Kidney (tissue), 13 donors: ENCODE measurements at regions not wholly inside any gene's neighbourhood (a gene's known extent, or its start where the extent isn't known, plus 50 kb on each side); places are given as distances from the start of the nearest gene placed in this dataset.

Experiments
- DNase-seq, 5 donors: peaks; one replicate each; pipeline ENCODE4 v3.0.0-alpha.2; 2013 to 2020
- FAIRE-seq: peaks from 2 replicates; lab custom pipeline; 2012; peaks lifted over from hg19 to GRCh38; lab: Jason Lieb, UNC
- H3K27ac ChIP-seq, 2 donors: one replicate each; pipeline ENCODE4 v1.7.0; 2013; ENCODE audit warnings: low read depth in 2 of 2, low read length in 2 of 2, inconsistent platforms in 1 of 2
- H3K27me3 ChIP-seq: one replicate; pipeline ENCODE4 v1.7.1; 2013; ENCODE audit warnings: low read length, inconsistent platforms; ENCODE audit not compliant: control insufficient read depth, insufficient read depth
- H3K36me3 ChIP-seq, 3 donors: one replicate each; pipeline versions ENCODE4 v1.7.0 to v1.7.1; 2013; ENCODE audit warnings: low read length in 3 of 3, control low read depth in 1 of 3, inconsistent platforms in 1 of 3; ENCODE audit not compliant: insufficient read depth in 3 of 3, control insufficient read depth in 2 of 3
- H3K4me1 ChIP-seq, 3 donors: one replicate each; pipeline versions ENCODE4 v1.7.0 to v1.7.1; 2013; ENCODE audit warnings: low read length in 3 of 3, inconsistent platforms in 1 of 3, low read depth in 1 of 3; ENCODE audit not compliant: control insufficient read depth in 2 of 3, insufficient read depth in 2 of 3
- H3K4me3 ChIP-seq, 3 donors: one replicate each; pipeline versions ENCODE4 v1.7.0 to v1.8.1; 2013; ENCODE audit warnings: low read length in 3 of 3, control low read depth in 1 of 3, inconsistent platforms in 1 of 3
- H3K9ac ChIP-seq, 3 donors: one replicate each; pipeline versions ENCODE4 v1.7.0 to v1.7.1; 2013; ENCODE audit warnings: low read length in 3 of 3, control low read depth in 1 of 3, inconsistent platforms in 1 of 3
- H3K9me3 ChIP-seq, 3 donors: one replicate each; pipeline versions ENCODE4 v1.7.0 to v1.7.1; 2013; ENCODE audit warnings: low read length in 3 of 3, control low read depth in 1 of 3, inconsistent platforms in 1 of 3; ENCODE audit not compliant: control insufficient read depth in 2 of 3, insufficient read depth in 1 of 3
- CTCF ChIP-seq: IDR thresholded peaks from 3 replicates; pipeline ENCODE4 v1.5.1; 2012; ENCODE audit warnings: mild to moderate bottlenecking, moderate library complexity, borderline replicate concordance; ENCODE audit not compliant: insufficient read depth; ENCODE audit errors: extremely low read depth
- intact Hi-C: fragments of 100-400 bp; cut with DNase I; formaldehyde crosslinking; loops from one replicate; pipeline ENCODE4 v1.11.1; 2022
- donor health status: control.
- donor health status: control.
- donor health status: control.
- donor health status: control.
- donor health status: control.
- donor health status: DM: yes; HTN: yes; CAD: no.
- donor health status: Normal renal cell carcinoma (clear cell type).

DNA sequence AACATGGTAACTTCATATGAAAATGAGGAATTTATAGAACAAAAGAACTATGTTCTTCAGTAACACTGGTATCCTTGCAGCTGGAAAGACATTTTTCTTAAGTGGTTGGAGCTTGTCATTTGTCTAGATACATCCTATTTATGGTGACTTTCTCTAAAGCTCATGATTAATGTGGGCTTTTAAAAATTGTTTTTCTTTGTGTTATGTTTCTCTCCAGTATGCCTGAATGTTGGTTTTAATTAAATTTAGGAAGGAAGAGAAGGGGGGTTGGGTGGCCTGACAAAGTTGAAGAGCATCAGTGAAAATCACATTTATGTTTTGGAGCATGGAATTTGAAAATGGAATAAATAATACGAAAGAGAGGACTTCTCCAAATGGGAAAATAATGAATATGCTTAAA lies 457.1 kb upstream of the ETAA1 start:
- intact Hi-C loops = no loop called here
- Histone ChIP-seq H3K27me3 (no peaks in the 10 kb centered on the region), H3K4me3 (no peak overlapping the region), H3K27ac (no peak overlapping the region), H3K9ac (no peak overlapping the region), H3K4me1 (no peaks in the 10 kb centered on the region), H3K9me3 (no peaks in the 10 kb centered on the region), H3K36me3 (no peaks in the 10 kb centered on the region)
- FAIRE-seq (no peak), DNase-seq (peak in 2 of 5 donors; percentile 57 to 71)
- TF ChIP-seq CTCF = no peak

- Histone ChIP-seq H3K4me3 (no peak overlapping the region), H3K4me1 (no peaks in the 10 kb centered on the region), H3K9me3 (no peaks in the 10 kb centered on the region), H3K9ac (no peak overlapping the region), H3K27me3 (no peaks in the 10 kb centered on the region), H3K27ac (no peak overlapping the region), H3K36me3 (no peaks in the 10 kb centered on the region)
- intact Hi-C loops = no loop called here
- no peak for TF ChIP-seq CTCF
- no peak for FAIRE-seq
- DNase-seq = no peak
Measured at GRCh38 chr2:66948234-66948633, 448.9 kb upstream of the ETAA1 start.

DNA sequence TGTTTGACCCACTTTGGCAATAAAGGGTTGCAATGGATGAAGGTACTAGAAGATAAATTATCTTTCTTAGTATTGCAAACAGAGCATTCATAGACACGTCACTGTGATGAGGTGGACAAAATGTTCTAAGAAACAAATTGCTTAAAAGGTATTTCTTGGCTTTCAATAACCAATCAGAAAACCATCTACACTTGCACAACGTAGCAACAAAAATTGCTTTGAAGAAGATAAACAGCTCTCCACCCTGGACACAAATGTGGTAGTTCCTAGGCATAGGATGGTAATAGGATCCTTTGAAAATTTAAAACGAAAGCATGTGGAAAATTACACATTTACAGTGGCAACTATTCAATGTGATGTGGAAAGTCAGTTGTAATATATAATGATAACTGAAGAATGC lies 439.9 kb upstream of the ETAA1 start:
- Histone ChIP-seq H3K36me3 (no peaks in the 10 kb centered on the region), H3K9ac (no peak overlapping the region), H3K27me3 (no peaks in the 10 kb centered on the region), H3K9me3 (no peaks in the 10 kb centered on the region), H3K4me1 (no peaks in the 10 kb centered on the region), H3K4me3 (no peak overlapping the region), H3K27ac (no peak overlapping the region)
- FAIRE-seq = no peak
- no peak for DNase-seq
- no peak for TF ChIP-seq CTCF
- intact Hi-C loops = no loop called here

DNA sequence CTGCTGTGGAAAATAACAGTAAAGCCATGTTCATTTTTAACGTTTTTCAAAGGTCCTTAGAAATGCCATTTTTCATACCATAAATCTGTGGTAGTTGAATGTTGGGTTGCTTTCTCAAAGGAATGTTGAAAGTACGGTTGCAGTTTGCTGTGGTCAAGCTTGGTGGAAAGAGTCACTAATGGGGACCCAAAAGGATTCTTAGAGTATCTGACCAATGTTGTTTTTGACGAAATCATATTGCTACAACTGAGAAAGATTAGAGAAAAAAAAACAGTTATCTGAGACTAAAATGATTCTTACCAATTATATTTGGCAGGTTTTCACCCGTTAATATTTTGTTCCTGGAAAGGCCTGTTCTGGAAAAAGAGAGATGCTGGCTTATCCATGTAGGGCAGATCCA lies 439.5 kb upstream of the ETAA1 start:
- intact Hi-C loops = no loop called here
- H3K4me1 ChIP-seq = no peaks in the 10 kb centered on the region
- H3K9ac ChIP-seq = no peak overlapping the region
- DNase-seq (no peak), FAIRE-seq (no peak)
- no peaks in the 10 kb centered on the region for H3K9me3 ChIP-seq
- no peak for TF ChIP-seq CTCF
- H3K27ac ChIP-seq = no peak overlapping the region
- H3K36me3 ChIP-seq = no peaks in the 10 kb centered on the region
- no peak overlapping the region for H3K4me3 ChIP-seq
- no peaks in the 10 kb centered on the region for H3K27me3 ChIP-seq
